ENCODE measurements at regions not wholly inside any gene's neighbourhood (a gene's known extent, or its start where the extent isn't known, plus 50 kb on each side); places are given as distances from the start of the nearest gene placed in this dataset.

DNA sequence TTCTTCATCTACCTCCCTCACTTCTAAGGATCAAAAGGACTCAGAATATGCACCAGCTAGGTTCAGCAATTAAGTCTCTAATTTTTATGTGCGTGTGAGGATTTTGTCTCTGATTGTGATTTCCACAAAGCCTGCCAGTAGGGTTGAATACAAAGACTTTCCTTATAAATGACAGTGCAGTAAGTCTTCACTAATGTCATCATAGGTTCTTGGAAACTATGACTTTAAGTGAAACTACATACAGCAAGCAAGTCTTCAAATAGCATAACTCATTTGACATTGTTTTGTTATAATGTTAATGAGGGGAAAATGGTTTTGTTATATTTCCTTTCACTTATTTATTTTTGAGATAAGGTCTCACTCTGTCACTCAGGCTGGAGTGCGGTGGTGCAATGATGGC is 526.3 kb upstream of the DCC start:
- no peak for TF ChIP-seq RCOR1 (IDR thresholded peaks at IDR 0.05; ENCODE audit: low read length)
- TF ChIP-seq, protein P1, sequence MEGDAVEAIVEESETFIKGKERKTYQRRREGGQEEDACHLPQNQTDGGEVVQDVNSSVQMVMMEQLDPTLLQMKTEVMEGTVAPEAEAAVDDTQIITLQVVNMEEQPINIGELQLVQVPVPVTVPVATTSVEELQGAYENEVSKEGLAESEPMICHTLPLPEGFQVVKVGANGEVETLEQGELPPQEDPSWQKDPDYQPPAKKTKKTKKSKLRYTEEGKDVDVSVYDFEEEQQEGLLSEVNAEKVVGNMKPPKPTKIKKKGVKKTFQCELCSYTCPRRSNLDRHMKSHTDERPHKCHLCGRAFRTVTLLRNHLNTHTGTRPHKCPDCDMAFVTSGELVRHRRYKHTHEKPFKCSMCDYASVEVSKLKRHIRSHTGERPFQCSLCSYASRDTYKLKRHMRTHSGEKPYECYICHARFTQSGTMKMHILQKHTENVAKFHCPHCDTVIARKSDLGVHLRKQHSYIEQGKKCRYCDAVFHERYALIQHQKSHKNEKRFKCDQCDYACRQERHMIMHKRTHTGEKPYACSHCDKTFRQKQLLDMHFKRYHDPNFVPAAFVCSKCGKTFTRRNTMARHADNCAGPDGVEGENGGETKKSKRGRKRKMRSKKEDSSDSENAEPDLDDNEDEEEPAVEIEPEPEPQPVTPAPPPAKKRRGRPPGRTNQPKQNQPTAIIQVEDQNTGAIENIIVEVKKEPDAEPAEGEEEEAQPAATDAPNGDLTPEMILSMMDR (IDR thresholded peaks at IDR 0.05) = no peak

Measured in SK-N-SH (cell line).